SK-N-MC (cell line): ENCODE measurements at regions not wholly inside any gene's neighbourhood (a gene's known extent, or its start where the extent isn't known, plus 50 kb on each side); places are given as distances from the start of the nearest gene placed in this dataset.
"Not testable (repeated sequence)": the region's sequence is repeated elsewhere in the genome, so short reads cannot be mapped to it uniquely, and the experiment has no call there.

Source experiments
- DNase-seq: peaks from one replicate; pipeline ENCODE4 v3.0.0-alpha.2; 2011; ENCODE audit warnings: low read depth, low spot score
- H3K27ac ChIP-seq: fragments of 200-600 bp; sonication (generic); 2 replicates; pipeline ENCODE4 v1.5.1; 2016; ENCODE audit warnings: mixed run types
- H3K36me3 ChIP-seq: fragments of 200-600 bp; sonication (generic); 2 replicates; pipeline ENCODE4 v1.6.1; 2017; ENCODE audit warnings: antibody characterized with exemption, low read length, mixed read lengths; ENCODE audit not compliant: insufficient read depth
- H3K4me3 ChIP-seq: fragments of 200-600 bp; sonication (generic); 2 replicates; pipeline ENCODE4 v1.5.1; 2016
- H3K9ac ChIP-seq: fragments of 200-600 bp; sonication (generic); 2 replicates; pipeline ENCODE4 v1.8.0; 2017; ENCODE audit warnings: mixed run types, mixed read lengths; ENCODE audit not compliant: insufficient read length
- H3K9me3 ChIP-seq: fragments of 200-600 bp; sonication (generic); 2 replicates; pipeline ENCODE4 v1.6.1; 2017; ENCODE audit warnings: low read depth, mild to moderate bottlenecking, antibody characterized with exemption, low read length, moderate library complexity, mixed read lengths
- EZH2 ChIP-seq: fragments of 200-600 bp; sonication (generic); IDR thresholded peaks from one replicate; pipeline ENCODE4 v1.6.1; 2017; ENCODE audit warnings: antibody characterized with exemption
- FOXP2 ChIP-seq: optimal IDR thresholded peaks from 2 replicates; pipeline ENCODE3; 2011; ENCODE audit warnings: mild to moderate bottlenecking, moderate library complexity; ENCODE audit not compliant: insufficient read depth; ENCODE audit errors: extremely low read length, control extremely low read depth
- POLR2AphosphoS5 ChIP-seq: IDR thresholded peaks from 2 replicates; pipeline ENCODE4 v1.6.1; 2012; ENCODE audit warnings: mild to moderate bottlenecking, low read depth, low read length, borderline replicate concordance

DNA sequence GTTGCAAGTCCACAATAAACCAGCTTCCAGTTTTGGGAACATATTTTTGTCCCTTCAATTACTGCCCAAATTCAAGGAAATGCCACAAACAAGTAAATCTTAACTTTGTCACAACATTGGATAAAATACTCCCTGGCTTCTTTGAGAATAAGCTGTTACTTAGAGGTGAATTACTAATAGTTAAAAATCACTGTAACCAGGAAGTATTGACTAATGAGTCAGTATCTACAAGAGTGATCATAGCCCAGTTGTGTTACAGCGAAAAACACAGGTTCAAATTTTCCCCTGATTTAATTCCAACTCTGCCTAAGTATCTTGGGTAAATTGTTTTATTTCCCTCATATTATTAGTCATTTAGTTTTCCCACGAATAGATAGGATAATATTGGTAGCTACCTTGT lies 291.2 kb upstream of the PPARGC1A start:
- no peaks in the 10 kb centered on the region for H3K9me3 ChIP-seq
- TF ChIP-seq POLR2AphosphoS5 = no peak
- no peak for TF ChIP-seq EZH2
- TF ChIP-seq FOXP2 = no peak
- H3K27ac ChIP-seq = no peak overlapping the region
- no peaks in the 10 kb centered on the region for H3K36me3 ChIP-seq
- no peak overlapping the region for H3K9ac ChIP-seq
- H3K4me3 ChIP-seq = no peak overlapping the region
- no peak for DNase-seq

DNA sequence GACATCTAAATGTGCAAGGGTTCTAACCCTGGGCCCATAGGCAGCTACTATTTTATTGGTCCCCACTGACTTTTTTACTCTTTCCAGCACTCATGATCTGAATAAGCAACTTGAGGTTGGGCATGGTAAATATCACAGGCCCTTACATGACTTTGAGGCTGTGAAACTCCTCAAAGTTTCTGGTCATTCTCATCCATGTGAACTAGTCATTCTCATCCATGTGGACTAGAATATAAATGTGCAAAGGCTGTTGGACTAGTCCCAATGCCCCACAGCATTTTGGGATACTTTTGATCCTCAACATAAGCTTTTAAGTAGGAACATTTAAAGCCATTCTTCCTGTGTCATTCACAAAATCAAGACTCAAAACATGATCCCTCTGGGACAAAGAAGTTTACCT lies 290.7 kb upstream of the PPARGC1A start:
- Histone ChIP-seq H3K4me3 (no peak overlapping the region), H3K9ac (no peak overlapping the region), H3K36me3 (no peaks in the 10 kb centered on the region), H3K9me3 (no peaks in the 10 kb centered on the region), H3K27ac (no peak overlapping the region)
- no peak for DNase-seq
- no peak for TF ChIP-seq EZH2
- TF ChIP-seq FOXP2 = no peak
- TF ChIP-seq POLR2AphosphoS5 = no peak

DNA sequence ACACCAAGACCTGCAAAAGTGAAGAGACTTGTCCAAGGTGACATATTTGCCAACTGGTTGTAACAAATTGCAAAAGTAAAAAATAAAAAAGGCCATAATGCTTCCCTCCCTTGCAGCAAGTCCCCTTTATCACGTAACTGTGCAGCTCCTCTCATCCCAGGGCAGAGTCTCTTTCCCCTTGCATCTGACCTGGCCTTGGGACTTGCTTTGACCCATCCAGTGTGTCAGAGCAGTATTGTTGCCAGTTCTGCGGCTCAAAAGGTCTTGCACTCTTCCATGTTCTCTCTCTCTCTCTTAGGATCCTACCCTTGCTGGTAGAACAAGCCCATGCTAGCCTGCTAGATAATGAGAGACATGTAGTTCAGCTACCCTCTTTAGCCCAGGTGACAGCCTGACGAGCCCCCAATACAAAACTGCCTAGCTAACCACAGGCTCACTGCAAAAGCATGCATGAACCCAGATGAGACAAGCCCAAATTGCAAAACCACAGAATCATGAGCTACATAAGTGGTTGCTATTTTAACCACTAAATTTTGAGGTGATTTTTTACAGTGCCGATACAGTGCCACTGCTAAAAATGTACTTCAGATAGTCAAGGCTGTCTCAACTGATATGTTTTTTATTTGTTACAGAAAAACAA lies 289.5 kb upstream of the PPARGC1A start:
- Histone ChIP-seq H3K9me3 (no peaks in the 10 kb centered on the region), H3K9ac (no peak overlapping the region), H3K4me3 (no peak overlapping the region), H3K27ac (no peak overlapping the region), H3K36me3 (no peaks in the 10 kb centered on the region)
- no peak for DNase-seq
- TF ChIP-seq POLR2AphosphoS5 = no peak
- TF ChIP-seq EZH2 = no peak
- TF ChIP-seq FOXP2 = no peak

DNA sequence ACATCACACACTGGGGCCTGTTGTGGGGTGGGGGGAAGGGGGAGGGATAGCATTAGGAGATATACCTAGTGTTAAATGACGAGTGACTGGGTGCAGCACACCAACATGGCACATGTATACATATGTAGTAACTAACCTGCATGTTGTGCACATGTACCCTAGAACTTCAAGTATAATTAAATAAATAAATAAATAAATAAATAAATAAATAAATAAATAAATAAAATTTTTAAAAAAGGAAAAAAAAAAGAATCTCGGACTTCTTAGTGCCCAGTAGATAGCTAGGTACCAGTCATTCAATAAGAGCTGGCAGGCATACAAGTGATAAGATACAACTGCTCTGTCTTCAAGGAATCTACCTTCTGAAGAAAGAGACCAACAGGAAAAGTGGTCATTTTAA lies 287.6 kb upstream of the PPARGC1A start:
- H3K27ac ChIP-seq, H3K36me3 ChIP-seq, DNase-seq, H3K9ac ChIP-seq, H3K9me3 ChIP-seq, H3K4me3 ChIP-seq: not testable (repeated sequence)

DNA sequence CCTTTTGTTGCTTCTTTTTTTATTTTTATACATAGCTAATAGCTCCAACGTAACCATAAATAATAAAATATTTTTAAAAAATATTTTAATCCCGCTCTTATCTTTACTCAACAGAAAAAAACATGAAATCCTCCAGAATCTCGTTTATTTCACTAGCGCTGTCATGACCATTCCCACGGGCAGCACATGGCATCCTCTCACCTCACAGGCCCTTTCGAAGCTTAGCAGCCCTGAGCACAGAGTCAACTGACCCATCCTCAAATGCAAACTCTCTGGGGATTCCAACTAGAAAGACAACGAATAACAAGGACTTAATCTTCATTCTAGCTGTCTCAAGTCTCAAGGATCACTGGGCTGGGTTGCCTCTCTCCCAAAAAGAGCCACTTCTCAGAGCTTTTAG lies 285.9 kb upstream of the PPARGC1A start:
- DNase-seq = no peak
- H3K9me3 ChIP-seq = no peaks in the 10 kb centered on the region
- TF ChIP-seq FOXP2 = no peak
- TF ChIP-seq EZH2 = no peak
- TF ChIP-seq POLR2AphosphoS5 = no peak

DNA sequence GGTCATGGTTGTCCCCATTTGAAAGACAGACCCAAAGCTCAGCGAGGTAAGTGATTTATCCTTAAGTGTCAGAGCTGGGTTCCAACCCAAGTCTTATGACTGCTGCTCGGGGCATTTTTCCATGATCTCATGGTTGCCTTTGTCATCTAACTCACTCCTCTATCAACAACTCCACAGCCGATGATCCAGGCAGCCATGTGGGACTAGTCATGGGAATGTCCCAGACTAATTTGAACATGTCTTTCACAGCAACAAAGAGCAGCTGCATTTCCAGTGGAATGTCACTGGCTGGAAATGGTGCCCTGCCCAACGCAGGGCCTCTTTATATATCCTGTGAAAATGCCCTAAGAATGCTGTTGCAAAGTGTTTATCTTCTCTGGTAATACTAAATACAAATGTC lies 284.8 kb upstream of the PPARGC1A start:
- Histone ChIP-seq H3K4me3 (no peak overlapping the region), H3K36me3 (no peaks in the 10 kb centered on the region), H3K9ac (no peak overlapping the region), H3K9me3 (no peaks in the 10 kb centered on the region), H3K27ac (no peak overlapping the region)
- DNase-seq = no peak
- TF ChIP-seq EZH2 (no peak), POLR2AphosphoS5 (no peak), FOXP2 (no peak)

More for the DNA sequence above, 285.9 kb upstream of the PPARGC1A start:
- Histone ChIP-seq H3K27ac (no peak overlapping the region), H3K4me3 (no peak overlapping the region), H3K36me3 (no peaks in the 10 kb centered on the region), H3K9ac (no peak overlapping the region)

DNA sequence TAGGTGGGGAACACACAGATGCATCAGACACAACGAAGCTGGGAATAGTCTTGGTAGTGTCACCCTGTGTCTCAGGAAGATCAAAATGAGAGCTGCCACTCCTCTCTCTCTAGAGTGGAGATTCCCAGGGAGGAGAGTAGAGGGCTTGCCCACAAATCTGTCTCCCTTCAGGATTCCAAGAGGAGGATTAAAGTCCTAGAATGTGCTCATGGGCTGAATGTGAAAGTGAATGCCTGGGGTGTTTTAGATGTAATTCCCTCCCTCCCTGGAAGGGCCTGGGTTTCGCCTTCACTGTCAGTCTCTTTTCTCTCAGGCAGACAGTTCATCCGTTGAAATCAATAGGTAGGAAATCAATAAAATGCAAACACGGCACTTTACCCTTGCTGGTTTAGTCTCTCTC lies 282.6 kb upstream of the PPARGC1A start:
- no peak overlapping the region for H3K27ac ChIP-seq
- H3K36me3 ChIP-seq = no peaks in the 10 kb centered on the region
- no peak for DNase-seq
- H3K9me3 ChIP-seq = no peaks in the 10 kb centered on the region
- no peak for TF ChIP-seq FOXP2
- no peak for TF ChIP-seq POLR2AphosphoS5
- no peak for TF ChIP-seq EZH2
- no peak overlapping the region for H3K9ac ChIP-seq
- H3K4me3 ChIP-seq = no peak overlapping the region

DNA sequence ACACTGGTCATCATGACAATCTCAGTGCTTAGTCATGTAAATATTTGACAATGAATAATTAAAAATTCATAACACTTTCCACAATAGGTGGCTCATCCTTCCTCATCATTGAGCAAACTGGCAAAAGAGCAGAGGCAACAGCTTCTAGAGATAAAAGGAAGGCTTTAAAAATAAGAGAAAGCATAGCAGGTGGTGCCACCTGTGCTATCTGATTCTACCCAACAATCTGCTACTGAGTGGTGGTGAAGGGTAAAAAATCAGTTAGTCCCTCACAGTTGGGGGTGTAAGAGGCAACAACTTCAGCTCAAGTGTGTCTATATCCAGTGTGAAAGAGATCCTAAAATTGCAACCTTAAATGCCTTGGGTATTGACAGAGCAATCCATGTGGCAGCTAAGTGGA lies 280.1 kb upstream of the PPARGC1A start:
- Histone ChIP-seq H3K9me3 (no peaks in the 10 kb centered on the region), H3K36me3 (no peaks in the 10 kb centered on the region), H3K9ac (no peak overlapping the region), H3K4me3 (no peak overlapping the region), H3K27ac (no peak overlapping the region)
- DNase-seq = no peak
- TF ChIP-seq EZH2 (no peak), FOXP2 (no peak), POLR2AphosphoS5 (no peak)

DNA sequence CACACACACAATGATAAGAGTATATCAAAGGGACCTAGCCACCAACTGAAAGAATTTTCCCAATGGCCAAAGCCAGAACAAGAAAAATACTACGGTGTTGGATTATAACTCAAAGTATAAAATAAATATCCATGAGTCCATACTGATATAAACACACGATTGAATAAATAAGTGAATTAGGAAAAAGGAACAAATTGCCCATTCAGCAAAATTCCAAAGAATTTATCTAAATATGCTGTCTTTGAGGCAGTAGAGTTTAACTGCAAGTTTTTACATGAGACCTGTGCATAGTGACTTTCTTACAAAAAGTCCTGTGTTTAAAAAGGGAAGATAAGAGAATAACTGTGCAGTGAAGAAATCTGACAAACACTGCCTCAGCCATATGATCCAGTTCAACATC lies 278.8 kb upstream of the PPARGC1A start:
- no peak overlapping the region for H3K4me3 ChIP-seq
- H3K9me3 ChIP-seq = no peaks in the 10 kb centered on the region
- no peak overlapping the region for H3K9ac ChIP-seq
- no peaks in the 10 kb centered on the region for H3K36me3 ChIP-seq
- TF ChIP-seq EZH2 (no peak), POLR2AphosphoS5 (no peak), FOXP2 (no peak)
- no peak for DNase-seq
- no peak overlapping the region for H3K27ac ChIP-seq
